Adipocyte (in vitro differentiated cells): ENCODE measurements at regions not wholly inside any gene's neighbourhood (a gene's known extent, or its start where the extent isn't known, plus 50 kb on each side); places are given as distances from the start of the nearest gene placed in this dataset.
A peak's percentile ranks its signal among the peaks of the same experiment; 100 is the strongest.

Experiments
- DNase-seq: peaks from one replicate; pipeline ENCODE4 v3.0.0-alpha.2; 2015; ENCODE audit warnings: low read depth
- H3K27me3 ChIP-seq: replicated peaks from 2 replicates; pipeline ENCODE4 v1.7.0; 2013; ENCODE audit warnings: mild to moderate bottlenecking, low read length, moderate library complexity; ENCODE audit not compliant: control insufficient read depth, insufficient read depth
- H3K36me3 ChIP-seq: 2 replicates; pipeline ENCODE4 v1.7.0; 2013; ENCODE audit warnings: low read length, mild to moderate bottlenecking, moderate library complexity; ENCODE audit not compliant: control insufficient read depth, insufficient read depth, severe bottlenecking
- H3K4me1 ChIP-seq: 2 replicates; pipeline ENCODE4 v1.7.0; 2013; ENCODE audit warnings: mild to moderate bottlenecking, low read length, moderate library complexity; ENCODE audit not compliant: control insufficient read depth, insufficient read depth
- H3K4me3 ChIP-seq: 2 replicates; pipeline ENCODE4 v1.7.0; 2013; ENCODE audit warnings: mild to moderate bottlenecking, low read length, moderate library complexity
- H3K9ac ChIP-seq: 2 replicates; pipeline ENCODE4 v1.7.0; 2013; ENCODE audit warnings: mild to moderate bottlenecking, low read length, moderate library complexity
- H3K9me3 ChIP-seq: 2 replicates; pipeline ENCODE4 v1.7.0; 2013; ENCODE audit warnings: mild to moderate bottlenecking, low read length, moderate library complexity; ENCODE audit not compliant: control insufficient read depth

DNA sequence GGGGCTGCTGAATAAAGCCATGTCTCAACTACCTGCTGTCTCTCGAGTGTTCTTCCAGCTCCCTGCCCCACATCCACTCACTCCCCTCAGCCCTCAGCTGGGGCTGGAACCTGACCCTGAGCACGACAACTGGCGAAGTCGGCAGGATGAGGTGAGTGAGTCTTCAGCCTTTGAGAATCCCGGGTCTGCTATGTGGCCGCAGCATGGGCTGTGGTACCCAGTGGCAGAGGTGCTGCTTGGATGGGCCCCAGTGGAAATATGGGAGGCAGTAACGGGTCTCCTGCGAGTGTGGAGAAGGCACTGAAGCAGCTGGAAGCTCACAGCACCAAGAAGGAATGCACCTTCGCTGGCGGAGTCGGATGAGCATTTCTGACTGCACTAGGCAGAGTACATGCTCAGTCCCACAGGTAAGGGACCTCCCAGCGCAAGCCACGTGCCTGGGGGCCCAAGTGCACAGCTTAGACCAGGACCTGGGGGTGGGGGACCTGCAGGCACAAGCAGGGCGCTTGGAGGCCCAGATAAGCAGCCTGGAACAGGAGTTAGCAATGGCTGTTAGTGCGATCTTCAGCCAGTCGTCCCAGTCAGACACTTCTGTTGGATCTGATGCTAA lies 95.5 kb upstream of the TMPO start:
- H3K9me3 ChIP-seq = no peaks in the 10 kb centered on the region
- no peaks in the 10 kb centered on the region for H3K36me3 ChIP-seq
- peaks cover 22% of the 10 kb centered on the region for H3K4me1 ChIP-seq
- no peaks in the 10 kb centered on the region for H3K27me3 ChIP-seq
- H3K4me3 ChIP-seq = no peak overlapping the region
- no peak overlapping the region for H3K9ac ChIP-seq
- DNase-seq = no peak

DNA sequence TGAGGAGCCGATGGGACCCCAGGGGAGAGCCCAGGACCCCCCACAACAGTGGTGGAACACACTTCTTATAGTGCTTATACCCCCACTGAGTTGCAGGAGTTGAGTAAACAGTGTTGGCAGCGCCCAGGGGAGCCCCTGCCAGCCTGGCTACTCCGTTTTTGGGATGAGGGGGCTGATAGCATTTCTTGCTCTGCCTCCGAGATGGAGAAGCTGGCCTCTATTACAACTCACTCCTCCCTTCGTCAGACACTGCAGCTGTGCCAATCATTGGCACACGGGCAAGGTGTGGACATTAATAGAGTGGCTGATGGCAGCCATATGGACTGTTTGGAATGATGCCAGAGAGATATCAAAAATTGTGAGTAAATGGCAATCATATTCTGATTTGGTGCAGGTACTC lies 94.9 kb upstream of the TMPO start:
- H3K36me3 ChIP-seq = no peaks in the 10 kb centered on the region
- H3K4me1 ChIP-seq = peaks cover 22% of the 10 kb centered on the region
- DNase-seq = no peak
- H3K4me3 ChIP-seq = no peak overlapping the region
- H3K27me3 ChIP-seq = no peaks in the 10 kb centered on the region
- H3K9me3 ChIP-seq = no peaks in the 10 kb centered on the region
- no peak overlapping the region for H3K9ac ChIP-seq

GRCh38 chr12:98421316-98421715 lies 94.1 kb upstream of the TMPO start:
- peaks cover 4% of the 10 kb centered on the region for H3K27me3 ChIP-seq
- H3K4me1 ChIP-seq = peaks cover 22% of the 10 kb centered on the region
- no peak overlapping the region for H3K9ac ChIP-seq
- no peaks in the 10 kb centered on the region for H3K36me3 ChIP-seq
- H3K9me3 ChIP-seq = no peaks in the 10 kb centered on the region
- DNase-seq = no peak
- H3K4me3 ChIP-seq = no peak overlapping the region

DNA sequence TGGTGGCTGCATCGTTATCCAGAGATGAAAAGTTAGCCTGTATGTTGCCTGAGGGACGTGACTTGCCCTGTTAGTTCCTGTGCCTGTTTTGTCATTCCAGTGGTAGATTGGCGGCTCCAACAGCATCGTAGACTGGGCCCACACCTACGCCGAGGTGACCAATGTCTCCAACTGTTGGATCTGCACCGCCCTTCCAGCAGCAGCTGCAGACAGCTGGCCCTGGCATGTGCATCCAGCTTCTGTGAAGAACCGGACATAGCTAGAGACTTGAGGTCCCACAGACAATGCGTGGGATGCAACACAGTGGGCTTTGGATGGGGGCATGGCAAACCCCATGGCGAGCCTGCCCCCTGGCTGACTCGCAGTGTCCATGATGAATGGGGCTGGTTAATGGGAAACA lies 93.0 kb upstream of the TMPO start:
- Histone ChIP-seq H3K27me3 (peaks cover 4% of the 10 kb centered on the region), H3K9me3 (no peaks in the 10 kb centered on the region), H3K4me1 (peaks cover 22% of the 10 kb centered on the region), H3K9ac (no peak overlapping the region), H3K36me3 (no peaks in the 10 kb centered on the region), H3K4me3 (no peak overlapping the region)
- no peak for DNase-seq

DNA sequence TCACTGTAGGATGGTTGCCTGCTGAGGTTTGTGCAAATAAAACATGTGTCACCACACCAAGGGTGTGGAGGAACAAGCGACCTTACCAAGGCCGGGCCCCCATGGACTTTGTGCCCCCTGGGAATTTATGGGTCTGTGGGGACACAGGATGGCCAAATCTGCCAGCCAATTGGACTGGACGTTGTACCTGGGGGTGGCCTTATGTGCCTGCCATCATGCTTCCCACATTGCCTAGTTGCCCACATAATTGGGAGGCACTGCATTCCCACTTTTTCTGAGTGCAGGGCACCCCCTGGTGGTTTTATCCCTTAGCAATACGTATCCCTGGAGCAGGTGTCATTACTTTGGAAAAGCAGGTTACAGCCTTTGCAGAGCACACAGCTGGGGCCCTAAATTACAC lies 92.6 kb upstream of the TMPO start:
- H3K27me3 ChIP-seq = peaks cover 4% of the 10 kb centered on the region
- H3K4me1 ChIP-seq = peaks cover 17% of the 10 kb centered on the region
- H3K9ac ChIP-seq = no peak overlapping the region
- H3K36me3 ChIP-seq = no peaks in the 10 kb centered on the region
- H3K4me3 ChIP-seq = no peak overlapping the region
- H3K9me3 ChIP-seq = no peaks in the 10 kb centered on the region
- no peak for DNase-seq

- Histone ChIP-seq H3K4me3 (no peak overlapping the region), H3K36me3 (no peaks in the 10 kb centered on the region), H3K9ac (no peak overlapping the region), H3K27me3 (peaks cover 4% of the 10 kb centered on the region), H3K4me1 (peaks cover 6% of the 10 kb centered on the region), H3K9me3 (no peaks in the 10 kb centered on the region)
- DNase-seq = no peak
These were observed 91.4 kb upstream of the TMPO start for GRCh38 chr12:98423963-98424362.

DNA sequence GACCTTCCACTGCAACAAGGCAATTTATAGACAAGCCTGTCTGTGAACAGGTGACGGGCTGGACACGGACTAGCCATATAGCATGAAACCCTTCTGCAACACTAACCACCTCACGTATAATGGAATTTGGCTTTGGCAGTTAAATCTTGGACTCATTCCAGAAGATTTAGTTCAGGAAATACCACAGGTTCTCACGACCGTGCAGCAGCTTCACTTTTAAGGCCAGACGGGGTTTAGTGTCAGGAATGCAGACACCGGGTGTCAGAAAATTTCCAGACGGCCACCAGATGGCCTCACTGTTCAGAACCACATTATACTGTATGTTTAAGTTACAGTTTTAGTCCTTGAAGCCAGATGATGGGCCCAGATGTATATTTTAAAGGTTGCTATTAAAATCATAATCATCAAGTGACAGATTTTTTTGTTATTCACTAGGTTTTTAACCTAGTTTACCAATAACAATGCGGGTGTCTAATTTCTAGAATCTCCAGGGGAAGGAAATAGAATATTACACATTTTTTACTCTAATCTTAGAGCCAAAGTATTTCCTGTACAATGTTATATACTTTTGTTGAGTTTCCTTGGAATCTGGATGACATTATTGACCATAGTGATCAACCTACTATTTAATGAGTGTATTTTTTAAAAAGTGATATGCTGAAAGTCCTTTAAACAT lies 90.5 kb upstream of the TMPO start:
- peak; percentile 92 for DNase-seq

GRCh38 chr12:98425859-98426258 lies 89.5 kb upstream of the TMPO start:
- Histone ChIP-seq H3K4me1 (no peaks in the 10 kb centered on the region), H3K9me3 (no peaks in the 10 kb centered on the region), H3K27me3 (peaks cover 4% of the 10 kb centered on the region), H3K9ac (no peak overlapping the region), H3K36me3 (no peaks in the 10 kb centered on the region), H3K4me3 (no peak overlapping the region)
- DNase-seq = no peak

More for the DNA sequence above, 90.5 kb upstream of the TMPO start:
- Histone ChIP-seq H3K9me3 (no peaks in the 10 kb centered on the region), H3K36me3 (no peaks in the 10 kb centered on the region), H3K9ac (no peak overlapping the region), H3K4me3 (no peak overlapping the region), H3K27me3 (peaks cover 4% of the 10 kb centered on the region), H3K4me1 (no peaks in the 10 kb centered on the region)

DNA sequence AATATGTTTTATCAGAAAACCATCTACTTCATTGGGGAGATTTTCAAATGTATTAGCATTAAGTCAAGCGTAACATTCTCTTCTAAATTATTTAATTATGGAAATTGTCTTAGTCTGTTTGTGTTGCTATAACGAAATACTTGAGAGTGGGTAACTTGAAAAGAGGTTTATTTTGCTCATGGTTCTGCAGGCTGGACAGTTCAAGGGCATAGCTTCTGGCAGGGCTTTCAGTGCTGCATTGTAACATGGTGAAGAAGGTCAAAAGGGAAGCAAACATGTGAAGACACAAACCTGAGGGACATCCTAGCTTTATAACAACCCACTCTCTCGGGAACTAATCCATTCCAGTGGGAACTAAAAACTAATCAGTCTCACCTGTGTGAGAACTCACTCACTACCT lies 84.3 kb upstream of the TMPO start:
- H3K9ac ChIP-seq = no peak overlapping the region
- no peaks in the 10 kb centered on the region for H3K36me3 ChIP-seq
- no peaks in the 10 kb centered on the region for H3K4me1 ChIP-seq
- H3K9me3 ChIP-seq = peaks cover 12% of the 10 kb centered on the region
- no peak for DNase-seq
- no peak overlapping the region for H3K4me3 ChIP-seq
- H3K27me3 ChIP-seq = peaks cover 5% of the 10 kb centered on the region

DNA sequence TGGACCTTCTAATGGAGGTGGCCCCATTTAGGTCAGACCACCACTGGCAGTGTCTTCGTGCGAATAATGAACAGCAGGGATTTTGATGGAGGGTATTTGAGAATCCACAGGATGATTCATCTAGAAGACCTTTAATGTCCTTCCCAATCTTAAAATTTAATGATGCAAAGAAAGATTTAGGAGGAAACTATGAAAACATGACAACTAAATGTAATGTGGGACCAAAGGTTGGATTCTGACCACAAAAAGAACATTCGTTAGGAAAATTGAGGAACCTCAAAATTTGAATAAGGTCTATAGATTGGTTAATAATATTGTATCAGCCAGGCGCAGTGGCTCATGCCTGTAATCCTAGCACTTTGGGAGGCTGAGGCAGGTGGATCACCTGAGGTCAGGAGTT lies 78.2 kb upstream of the TMPO start:
- Histone ChIP-seq H3K4me3 (no peak overlapping the region), H3K9ac (no peak overlapping the region), H3K27me3 (peaks cover 12% of the 10 kb centered on the region), H3K9me3 (peaks cover 12% of the 10 kb centered on the region), H3K4me1 (peaks cover 10% of the 10 kb centered on the region), H3K36me3 (no peaks in the 10 kb centered on the region)
- DNase-seq = no peak

DNA sequence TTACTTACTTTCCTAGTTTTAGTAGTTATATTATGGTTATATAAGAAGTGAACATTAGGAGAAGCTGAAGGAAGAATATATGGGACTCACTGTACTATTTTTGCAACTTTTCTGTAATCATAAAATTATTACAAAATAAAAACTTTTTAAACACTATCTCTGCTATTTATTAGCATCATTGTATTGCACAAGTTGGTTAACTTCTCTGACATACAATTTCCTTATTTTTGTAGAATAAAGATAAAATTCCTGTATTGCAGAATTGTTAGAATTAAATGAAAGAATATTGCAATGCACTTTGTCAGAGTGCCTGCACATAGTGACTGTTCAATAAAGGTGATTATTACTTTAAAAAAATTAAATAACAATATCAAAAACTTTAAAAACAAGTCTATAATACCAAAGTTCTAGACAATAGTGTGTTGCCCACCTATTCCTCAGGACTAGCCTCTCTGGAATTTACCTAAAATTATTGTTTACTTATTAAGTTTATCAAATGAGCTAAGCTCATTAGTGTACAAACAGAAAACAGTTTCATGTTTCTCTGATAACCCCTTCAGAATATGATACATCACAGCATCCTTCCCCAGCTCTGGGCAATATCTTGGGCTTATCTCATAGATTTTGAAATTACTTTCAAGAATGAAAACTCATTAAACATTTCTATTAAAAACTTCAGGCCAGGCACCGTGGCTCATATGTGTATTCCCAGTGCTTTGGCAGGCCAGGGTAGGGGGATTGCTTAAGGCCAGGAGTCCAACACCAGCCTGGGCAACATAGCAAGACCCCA lies 77.4 kb upstream of the TMPO start:
- DNase-seq = no peak
- Histone ChIP-seq H3K9ac (no peak overlapping the region), H3K4me3 (no peak overlapping the region), H3K27me3 (peaks cover 17% of the 10 kb centered on the region), H3K9me3 (peaks cover 12% of the 10 kb centered on the region), H3K36me3 (no peaks in the 10 kb centered on the region), H3K4me1 (peaks cover 10% of the 10 kb centered on the region)
